CD4-positive, alpha-beta T cell treated with Interleukin-4 for 4 hours (primary cell): ENCODE measurements at regions not wholly inside any gene's neighbourhood (a gene's known extent, or its start where the extent isn't known, plus 50 kb on each side); places are given as distances from the start of the nearest gene placed in this dataset.

Experiments used
- DNase-seq: peaks from one replicate; pipeline ENCODE4 v3.0.0-alpha.2; 2020

DNA sequence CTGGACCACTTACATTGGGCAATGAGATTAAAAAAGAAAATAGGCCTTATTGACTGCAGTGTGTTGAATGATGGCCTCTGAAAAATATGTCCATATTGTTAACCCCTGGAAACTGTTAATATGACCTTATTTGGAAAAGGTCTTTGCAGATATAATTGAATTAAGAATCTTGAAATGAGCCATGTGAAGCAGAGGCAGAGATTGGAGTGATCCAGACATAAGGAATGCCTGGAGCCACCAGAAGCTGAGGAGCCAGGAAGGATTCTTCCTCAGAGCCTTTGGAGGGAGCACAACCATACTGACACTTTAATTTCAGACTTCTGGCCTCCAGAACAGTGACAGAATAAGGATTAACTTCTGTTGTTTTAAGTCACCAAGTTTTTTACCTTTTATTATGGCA lies 510.4 kb upstream of the AGTR1 start:
- DNase-seq, result no peak

DNA sequence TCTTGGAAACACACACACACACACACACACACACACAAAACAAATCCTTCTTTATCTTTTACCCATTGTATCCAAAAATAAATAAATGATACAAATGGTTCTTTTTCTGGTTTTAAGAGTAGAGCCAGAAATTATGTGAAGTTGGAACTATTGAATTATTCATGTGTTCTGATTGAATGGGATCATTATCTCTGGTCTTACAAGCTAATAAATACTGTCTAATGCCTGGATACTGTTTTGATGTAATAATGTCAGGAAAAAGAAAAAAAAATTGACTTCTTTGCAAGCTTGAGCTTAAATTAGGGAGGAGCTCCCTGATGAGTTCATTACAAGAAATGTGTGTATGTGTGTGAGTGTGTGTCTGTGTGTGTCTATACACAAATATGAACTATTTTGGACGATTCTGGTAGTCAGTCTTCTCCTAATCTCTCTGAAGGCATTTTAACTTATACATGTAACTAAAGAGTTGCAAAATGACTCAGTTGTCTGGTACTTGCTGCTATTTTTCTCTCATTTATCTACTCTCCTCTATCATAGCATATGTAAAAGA lies 507.2 kb upstream of the AGTR1 start:
- DNase-seq, result no peak

DNA sequence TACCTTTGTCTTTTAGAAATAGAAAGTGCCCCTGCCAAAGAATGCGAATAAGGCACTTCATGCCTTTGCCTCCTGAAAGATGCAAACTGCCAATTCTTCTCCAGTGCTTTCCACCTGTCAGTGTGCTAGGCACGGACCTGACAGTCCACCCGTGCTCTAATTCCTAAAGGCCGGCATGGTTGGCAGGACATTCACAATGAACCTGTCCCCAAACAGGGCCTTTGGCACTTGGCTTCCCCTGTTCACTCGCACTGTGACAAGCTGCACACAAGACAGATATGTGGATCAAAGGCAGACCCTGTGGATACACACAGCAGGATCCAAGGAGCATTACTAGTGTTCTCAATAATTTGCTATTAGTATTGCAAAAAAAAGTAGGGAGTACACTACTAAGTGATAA lies 505.7 kb upstream of the AGTR1 start:
- no peak for DNase-seq

DNA sequence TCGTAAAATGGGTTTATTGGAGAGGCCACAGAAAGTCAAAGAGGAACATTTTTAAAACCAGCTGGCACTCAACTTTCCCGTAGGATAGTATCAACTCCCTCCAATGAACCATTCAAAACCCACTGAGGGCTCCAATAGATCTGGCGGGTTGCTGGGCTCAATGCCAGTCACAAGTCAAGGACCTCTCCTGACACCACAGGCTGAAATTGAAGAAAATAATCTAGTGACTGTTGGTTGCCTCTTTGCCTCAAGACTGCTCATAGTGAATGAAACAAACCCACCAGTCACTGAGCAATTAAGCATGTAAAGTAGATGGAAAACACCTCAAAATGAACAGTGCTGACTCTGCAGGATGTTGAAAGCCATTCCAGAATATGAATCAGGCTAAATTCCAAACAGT lies 500.6 kb upstream of the AGTR1 start:
- DNase-seq, result no peak

DNA sequence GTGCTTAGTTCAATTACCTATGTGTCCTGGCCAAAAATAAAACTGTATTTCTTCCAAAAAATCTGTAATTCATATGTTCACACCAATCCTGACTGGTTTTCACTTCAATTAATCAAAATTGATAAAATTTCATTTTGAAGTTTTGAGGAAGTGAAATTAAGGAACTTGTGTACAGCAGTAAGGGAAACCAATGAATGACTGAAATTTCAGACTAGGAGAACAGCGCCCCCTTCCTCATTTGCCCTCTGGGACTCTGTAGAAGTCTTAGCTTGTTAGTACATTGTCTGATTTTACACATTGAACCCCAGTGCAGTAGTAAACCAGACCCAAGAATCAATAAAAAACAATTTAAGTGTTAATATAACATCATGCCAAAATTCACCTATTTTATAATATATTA lies 495.3 kb upstream of the AGTR1 start:
- DNase-seq, result no peak

DNA sequence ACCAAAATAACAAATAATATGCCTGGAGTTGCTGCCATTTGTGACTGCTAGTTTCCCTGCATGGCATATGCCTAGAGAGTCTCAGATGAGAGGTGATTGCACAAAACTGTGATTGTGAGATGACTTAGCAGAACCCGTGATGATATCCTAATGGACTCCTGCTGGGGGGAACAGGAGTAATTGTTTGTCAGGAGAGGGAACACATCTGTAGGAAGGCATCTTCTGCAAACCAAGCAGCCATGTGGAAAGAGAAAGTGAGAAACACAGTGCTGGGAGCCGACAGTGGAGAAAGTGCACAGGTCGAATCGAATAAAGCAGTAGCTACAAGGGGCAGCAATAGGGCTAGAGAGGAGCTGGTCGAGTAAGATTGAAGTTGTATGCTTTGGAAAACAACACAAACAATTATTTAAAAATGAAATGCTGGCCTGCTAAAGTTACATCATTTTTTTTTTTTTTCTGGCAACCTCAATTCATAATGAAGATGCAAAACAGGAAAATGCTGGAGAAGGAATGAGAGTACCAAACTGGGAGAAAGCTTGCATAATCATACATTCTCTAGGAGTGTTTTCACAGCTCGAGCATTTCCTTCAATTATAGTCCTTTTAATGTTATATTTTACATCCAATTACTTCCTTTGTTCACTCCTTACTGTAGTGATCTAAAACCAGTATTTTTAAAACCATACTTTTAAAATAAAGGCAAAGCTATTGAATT lies 494.2 kb upstream of the AGTR1 start:
- no peak for DNase-seq

DNA sequence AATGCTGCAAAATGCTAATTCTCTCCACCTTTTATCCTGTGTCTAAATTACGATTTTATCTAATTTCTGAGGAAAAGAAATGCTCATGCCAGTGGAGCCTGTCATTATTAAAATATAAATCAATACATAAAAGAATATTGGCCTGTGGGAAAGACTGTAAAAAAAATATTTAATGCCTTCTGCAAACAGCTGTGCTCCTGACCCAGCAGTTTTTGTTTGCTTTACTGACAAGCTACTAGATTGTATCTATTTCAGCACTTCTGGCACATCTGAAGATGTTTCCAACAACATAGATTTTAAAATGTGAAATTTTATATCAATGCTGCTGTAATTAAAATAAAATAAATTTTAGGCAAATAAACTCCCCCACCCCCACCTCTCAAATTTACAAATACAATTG lies 493.6 kb upstream of the AGTR1 start:
- DNase-seq, result no peak

DNA sequence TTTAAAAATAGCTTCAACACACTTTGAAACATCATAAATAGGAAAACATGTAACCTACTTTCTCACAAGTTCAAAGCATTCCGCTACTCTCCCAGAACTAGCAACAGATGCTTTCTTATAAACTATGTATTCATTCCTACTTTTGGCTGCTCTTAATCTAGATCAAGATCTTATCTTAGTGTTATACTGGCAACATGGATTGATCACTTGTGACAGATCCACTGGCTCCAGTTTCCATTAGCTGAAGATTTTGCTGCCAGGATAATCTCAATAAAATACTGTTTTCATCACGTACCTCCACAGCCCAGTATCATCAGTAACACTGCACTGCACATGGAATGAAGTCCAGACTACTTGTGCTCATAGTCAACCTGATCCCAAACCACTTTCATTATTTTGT lies 491.7 kb upstream of the AGTR1 start:
- no peak for DNase-seq

DNA sequence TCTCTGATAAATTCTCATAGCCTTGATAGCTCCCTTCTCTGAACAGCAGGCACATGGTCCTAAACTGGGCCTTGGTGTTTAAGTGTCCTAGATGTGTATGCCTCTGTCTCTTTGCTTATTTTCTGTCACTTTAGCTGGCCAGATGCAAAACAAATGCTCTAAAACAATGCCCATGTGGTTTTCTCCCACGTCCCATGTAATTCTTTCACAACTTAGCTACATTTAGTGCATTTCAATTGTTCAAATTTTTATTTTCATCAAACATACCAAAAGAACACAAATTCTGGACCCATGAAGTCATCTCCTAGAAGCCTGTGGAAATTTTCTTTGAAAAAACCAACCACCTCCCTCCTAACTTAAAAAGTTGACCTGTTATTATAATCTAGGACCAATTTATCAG lies 491.3 kb upstream of the AGTR1 start:
- no peak for DNase-seq

DNA sequence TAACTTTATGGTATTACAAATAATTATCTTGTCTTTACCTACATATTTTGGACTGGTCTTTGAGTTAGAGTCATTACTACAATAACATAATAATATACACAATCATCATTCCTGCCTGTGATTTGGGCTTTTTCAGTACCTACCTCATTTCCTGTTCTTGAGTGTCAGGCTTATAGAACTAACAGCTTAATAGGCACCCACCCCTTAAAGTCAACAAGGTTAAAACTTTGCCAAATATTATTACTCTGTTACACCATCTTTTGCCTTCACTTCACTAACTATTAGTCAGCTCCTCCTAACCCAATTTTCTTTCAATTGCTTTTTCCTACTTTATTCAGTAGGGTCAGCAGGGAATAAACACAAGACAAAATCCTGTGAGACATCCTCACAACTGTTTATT lies 488.7 kb upstream of the AGTR1 start:
- DNase-seq, result no peak

DNA sequence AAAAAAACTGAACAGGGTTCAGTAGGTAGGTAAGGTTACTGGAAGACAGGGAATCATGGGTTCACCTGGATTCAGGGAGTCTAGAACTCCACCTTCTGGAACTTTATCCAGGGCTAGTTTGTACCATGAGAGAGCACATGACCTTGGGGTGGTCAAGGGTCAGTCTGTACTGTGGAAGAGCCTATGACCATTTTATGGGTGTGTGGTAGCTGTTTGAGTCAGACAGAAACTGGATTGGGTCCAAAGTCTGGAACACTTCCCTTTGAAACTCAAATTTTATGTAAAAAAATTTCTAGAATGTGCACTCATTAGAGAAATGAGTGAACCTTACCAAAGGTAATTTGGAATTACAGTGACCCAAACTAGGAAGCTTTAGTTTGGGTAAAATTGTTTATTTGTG lies 486.0 kb upstream of the AGTR1 start:
- DNase-seq, result no peak

DNA sequence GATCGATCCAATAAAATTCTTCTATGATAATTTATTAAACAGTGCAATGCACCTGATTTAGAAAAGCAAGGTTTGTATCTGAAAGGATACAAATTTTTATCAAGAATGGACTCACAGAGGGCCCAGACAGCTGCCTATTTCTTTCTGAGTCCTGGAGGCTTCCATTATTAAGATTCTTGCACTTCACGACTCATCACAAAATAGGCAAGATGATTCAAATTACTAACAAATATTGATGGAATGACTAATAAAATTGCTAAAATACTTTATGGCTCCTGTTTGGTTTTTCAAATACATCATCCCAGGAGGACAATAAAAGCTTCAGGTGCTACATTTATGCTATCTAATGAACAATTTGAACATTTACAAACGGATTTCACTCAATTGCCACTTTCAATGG lies 483.0 kb upstream of the AGTR1 start:
- no peak for DNase-seq

DNA sequence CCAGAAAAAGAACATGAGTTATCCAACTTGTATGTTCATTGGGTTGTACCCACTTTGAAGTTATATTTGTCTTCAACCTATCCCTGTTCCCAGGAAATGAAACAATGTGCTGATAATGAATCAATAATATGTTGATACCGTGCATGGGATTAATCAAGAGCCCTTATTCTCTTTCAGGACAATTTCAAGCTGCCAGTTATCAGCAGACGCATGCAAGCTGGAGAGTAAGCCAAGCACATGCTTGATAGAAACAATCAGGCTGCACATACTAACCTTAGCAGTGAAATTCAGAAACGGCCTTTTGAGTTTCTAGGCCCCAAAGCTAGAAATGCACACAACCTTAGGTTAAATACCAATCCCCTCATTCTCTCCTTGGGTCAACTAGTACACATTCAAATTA lies 480.4 kb upstream of the AGTR1 start:
- DNase-seq, result no peak

DNA sequence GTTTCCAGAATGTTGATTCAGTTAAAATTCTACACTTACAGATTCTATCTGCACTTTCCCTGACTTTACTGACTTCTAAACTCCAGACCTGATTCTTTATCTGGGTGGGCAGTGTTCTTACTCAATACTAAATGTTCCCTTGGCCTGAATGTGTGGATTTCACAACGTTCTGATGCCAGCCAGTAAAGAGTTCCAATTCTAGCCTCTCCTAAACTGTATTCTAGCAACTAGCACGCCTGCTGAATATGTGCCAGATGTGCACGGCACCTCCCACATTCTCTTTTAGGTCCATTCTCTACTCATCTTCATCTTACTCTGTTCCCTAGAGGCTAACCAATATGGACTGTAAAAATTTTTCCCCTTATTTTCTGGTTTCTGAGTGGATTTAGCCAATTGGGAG lies 479.5 kb upstream of the AGTR1 start:
- no peak for DNase-seq

DNA sequence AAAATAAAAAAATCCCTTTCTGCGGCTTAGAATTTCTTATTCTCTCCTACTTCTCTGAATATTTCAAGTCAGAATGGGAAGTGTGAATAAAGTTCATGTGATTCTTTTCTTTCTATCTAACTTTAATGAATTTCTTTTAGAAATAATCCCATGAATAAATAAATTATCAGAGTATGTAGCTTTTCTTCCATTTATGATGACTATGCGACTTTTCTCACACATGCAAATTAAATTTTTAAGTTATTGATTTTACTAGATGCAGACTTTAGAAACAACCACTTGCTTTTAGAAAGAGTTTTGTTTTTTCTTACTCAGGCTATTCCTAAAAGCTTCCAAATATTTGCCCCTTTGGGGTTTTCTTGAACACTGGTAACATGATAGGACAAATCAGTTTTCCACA lies 477.7 kb upstream of the AGTR1 start:
- no peak for DNase-seq

DNA sequence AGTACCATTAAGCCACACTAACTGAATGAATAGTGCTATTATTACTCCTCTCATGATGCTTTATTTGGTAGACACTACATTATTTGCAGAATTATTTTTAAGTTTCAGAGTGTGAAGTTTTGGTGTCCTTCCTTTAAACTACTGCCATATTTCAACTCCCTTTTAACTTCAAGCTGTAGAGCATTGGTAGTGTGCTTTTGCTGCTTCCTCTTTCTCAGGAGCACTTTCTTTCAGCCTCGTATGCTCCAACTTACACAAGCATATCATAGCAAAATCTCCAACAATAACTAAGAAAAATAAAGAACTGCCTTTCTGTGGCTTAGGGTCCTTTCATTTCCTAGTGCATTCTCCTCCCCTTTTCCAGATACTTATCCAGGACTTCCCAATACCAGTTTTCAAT lies 476.4 kb upstream of the AGTR1 start:
- DNase-seq, result no peak

DNA sequence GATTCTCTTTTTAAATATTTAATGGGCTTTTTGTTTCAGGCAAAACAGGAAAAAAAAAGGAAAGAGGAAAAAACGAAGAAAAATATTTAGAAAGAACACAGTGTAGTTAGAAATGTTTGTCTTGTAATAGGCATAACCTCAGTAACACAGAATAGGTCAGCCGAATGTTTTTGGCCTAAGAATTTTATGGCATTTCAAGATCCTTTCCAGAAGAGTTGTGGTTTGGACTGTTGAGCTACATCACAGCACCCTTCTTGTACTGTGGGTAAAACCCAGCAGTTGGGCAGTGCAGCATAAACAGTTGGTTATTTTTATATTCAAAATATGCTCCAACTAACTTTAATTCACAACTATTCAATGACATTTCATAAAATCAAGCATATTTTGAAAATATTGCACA lies 474.4 kb upstream of the AGTR1 start:
- DNase-seq, result no peak

DNA sequence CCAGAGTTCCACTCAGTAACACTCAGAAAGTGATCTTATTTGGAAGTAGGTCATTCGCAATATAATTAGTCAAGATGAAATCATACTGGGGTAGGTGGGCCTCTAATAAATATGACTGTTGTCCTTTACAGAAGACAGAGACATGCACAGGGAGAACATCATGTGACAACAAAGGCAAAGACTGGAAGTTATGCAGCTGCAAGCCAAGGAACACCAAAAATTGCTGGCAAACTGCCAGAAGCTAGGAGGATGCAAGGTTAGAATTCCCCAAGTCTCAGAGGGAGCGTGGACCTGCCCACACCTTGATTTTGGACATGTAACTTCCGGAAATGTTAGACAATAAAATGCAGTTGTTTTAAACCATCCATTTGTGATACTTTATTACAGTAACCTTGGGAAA lies 471.5 kb upstream of the AGTR1 start:
- DNase-seq, result no peak

DNA sequence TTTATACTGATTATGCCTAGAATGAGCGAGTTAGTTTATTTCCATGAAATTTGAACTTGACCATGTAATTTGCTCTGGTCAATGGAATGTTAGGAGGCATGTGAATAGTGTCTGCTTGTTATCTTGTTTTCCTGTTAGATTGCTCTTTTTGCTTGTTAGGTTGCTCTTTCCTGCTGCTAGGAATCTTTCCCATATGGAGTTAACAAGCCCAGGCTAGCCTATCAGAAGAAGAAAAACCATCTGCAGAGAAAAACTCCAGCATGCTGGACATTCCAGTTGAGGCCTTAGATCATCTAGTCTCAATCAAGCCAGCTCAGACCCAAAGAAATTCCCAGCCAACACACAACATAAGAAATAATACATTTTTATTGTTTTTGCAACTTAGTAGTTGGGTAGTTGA lies 470.2 kb upstream of the AGTR1 start:
- no peak for DNase-seq

DNA sequence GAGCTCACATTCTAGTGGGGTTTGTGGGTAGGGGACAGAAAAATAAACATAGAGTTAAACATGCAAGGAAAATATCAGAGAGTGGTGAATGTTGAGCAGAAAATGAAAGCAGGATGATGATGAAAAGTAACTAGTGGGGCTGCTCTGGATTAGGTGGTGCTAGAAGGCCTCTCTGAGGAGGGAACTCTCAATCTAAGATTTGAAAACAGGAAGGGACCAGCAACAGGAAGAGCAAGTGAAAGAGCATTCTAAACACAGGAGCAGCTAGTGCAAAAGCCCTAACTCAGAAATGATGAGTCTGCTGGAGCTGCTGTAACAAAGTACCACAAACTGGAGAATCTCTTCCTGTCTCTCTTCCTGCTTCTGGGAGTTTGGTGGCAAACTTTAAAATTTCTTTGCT lies 468.6 kb upstream of the AGTR1 start:
- no peak for DNase-seq

DNA sequence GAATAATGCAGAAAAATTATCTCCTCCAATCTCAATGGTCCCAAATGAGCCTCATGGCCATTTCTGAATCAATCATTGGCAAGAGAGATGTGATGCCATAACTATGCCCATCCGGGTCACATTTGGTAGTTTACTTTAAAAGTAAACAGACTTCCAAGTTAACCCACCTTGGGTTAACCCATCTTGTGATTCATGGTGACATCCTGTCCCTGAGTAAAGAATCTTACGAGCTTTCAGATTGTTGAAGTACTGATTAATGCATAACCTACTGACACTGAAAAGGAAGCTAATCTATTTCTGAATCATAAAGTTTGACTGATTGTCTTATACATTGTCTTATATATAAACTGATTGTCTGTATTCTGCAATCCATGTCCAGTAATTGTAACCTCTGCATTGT lies 467.2 kb upstream of the AGTR1 start:
- no peak for DNase-seq

DNA sequence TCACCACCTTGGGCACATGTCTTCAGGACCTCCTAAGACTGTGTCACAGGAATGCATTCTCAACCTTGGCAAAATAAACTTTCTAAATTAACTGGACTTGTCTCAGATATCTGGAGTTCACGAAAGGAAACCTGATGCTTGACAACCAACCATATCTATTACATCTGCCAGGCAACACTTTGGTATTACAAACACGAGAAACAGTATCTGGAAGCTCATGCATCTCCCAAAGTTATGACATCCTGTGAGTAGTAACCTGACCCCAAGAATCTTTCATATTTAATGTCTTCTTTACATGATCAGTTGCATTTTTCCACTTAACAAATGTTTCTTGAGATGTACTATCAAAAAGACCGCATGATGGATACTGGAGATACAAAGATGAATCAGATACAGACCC lies 465.3 kb upstream of the AGTR1 start:
- DNase-seq, result no peak

DNA sequence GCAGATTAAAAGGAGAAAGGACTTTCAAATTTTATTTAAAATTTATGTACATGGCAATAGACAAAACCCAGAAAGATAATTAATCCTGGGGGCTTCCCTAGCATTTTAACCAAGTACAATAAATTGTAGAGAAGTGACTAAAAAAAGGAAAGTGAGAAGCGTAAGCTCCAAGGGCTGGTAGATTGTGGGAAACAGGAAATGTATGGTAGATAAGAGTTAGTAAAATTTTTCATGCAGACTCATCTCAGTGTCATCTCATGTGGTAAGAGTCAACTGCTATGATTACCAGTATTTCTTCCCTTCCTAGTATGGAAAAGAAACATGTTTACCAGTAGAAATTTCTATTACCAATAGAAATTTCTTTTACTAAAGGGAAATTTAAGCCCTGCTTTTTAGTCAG lies 464.3 kb upstream of the AGTR1 start:
- DNase-seq, result no peak

DNA sequence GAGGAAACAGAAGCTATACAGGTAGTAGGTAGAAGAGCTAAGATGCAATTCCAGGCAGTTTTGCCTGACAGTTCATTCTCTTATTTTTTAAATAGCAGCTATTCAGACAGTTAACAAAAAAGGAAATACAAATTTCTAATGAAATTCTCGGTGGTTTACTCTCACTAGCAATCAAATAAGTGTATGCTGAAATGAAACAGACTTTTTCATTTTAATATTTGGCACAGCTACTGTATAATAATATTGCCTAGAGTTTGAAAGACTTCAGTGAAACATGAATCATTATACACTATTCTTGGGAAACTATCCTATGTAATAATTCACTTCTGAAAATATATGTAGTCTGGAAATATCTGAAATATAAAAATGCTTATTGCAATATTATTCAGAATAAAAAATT lies 463.2 kb upstream of the AGTR1 start:
- DNase-seq, result no peak

DNA sequence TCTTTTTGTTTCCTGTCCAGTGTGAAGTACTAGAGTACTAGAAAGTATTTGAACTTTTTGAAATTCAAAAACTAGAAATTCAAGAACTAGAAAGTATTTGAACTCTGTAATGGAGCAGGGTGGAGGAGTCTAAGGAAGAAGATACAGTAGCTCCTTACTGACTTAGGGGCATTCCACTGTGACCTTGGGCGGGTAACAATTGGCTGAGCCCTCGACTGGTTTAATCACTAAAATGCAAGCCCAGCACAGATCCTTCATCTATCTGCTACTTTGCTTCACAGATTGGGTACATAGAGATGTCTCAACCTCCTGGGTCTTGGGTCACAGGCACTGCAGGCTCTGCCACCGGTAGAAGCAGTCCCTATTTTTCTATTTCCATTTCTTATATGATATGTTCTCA lies 462.1 kb upstream of the AGTR1 start:
- no peak for DNase-seq

DNA sequence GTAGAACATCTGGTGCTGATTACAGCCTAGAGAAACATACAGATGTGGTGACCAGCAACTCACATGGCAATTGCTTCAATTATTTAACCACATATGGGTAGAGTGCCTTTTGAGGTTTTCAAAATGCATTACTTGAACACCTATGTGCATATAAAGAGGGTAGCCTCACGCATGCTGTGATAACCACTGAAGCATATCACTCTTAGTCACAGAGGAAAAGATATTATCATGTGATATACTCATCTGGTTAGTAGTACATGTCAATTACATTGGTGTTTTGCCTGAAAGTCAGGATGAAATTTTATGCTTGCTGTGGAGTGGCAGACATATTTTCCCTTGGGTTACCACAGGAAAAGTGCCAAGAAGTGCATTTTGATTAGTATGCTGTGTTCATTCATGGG lies 459.3 kb upstream of the AGTR1 start:
- no peak for DNase-seq
